H9 (cell line): ENCODE measurements at regions not wholly inside any gene's neighbourhood (a gene's known extent, or its start where the extent isn't known, plus 50 kb on each side); places are given as distances from the start of the nearest gene placed in this dataset.

ENCODE experiments used
- DNase-seq: peaks from one replicate; pipeline ENCODE4 v3.0.0-alpha.2; 2017
- H2AFZ ChIP-seq: one replicate; pipeline ENCODE4 v1.6.1; 2013; ENCODE audit warnings: mild to moderate bottlenecking, low read length, control low read depth, moderate library complexity
- H2AK5ac ChIP-seq: 2 replicates; pipeline ENCODE4 v1.6.1; 2013; ENCODE audit warnings: low read length, control low read depth, mixed read lengths; ENCODE audit not compliant: insufficient read length
- H2BK120ac ChIP-seq: one replicate; pipeline ENCODE4 v1.6.1; 2013; ENCODE audit warnings: low read depth, mild to moderate bottlenecking, low read length, control low read depth, inconsistent platforms; ENCODE audit not compliant: poor library complexity, severe bottlenecking
- H2BK12ac ChIP-seq: 2 replicates; pipeline ENCODE4 v1.6.1; 2013; ENCODE audit warnings: low read length, control low read depth, mixed read lengths, low read depth; ENCODE audit not compliant: insufficient read length
- H2BK15ac ChIP-seq: 2 replicates; pipeline ENCODE4 v1.6.1; 2013; ENCODE audit warnings: low read depth, low read length, control low read depth
- H2BK20ac ChIP-seq: one replicate; pipeline ENCODE4 v1.6.1; 2013; ENCODE audit warnings: low read depth, mild to moderate bottlenecking, low read length, control low read depth, inconsistent platforms; ENCODE audit not compliant: poor library complexity, severe bottlenecking
- H2BK5ac ChIP-seq: 2 replicates; pipeline ENCODE4 v1.6.1; 2013; ENCODE audit warnings: low read length, control low read depth, mixed read lengths; ENCODE audit not compliant: insufficient read length
- H3K14ac ChIP-seq: 2 replicates; pipeline ENCODE4 v1.6.1; 2013; ENCODE audit warnings: low read length, control low read depth; ENCODE audit not compliant: insufficient read depth
- H3K18ac ChIP-seq: 2 replicates; pipeline ENCODE4 v1.6.1; 2013; ENCODE audit warnings: low read depth, mild to moderate bottlenecking, mixed read lengths, low read length, control low read depth; ENCODE audit not compliant: insufficient read length
- H3K23ac ChIP-seq: 2 replicates; pipeline ENCODE4 v1.6.1; 2013; ENCODE audit warnings: low read length, control low read depth, mixed read lengths, low read depth; ENCODE audit not compliant: insufficient read length
- H3K23me2 ChIP-seq: 2 replicates; pipeline ENCODE4 v1.6.1; 2013; ENCODE audit warnings: low read depth, mild to moderate bottlenecking, mixed read lengths, low read length, control low read depth; ENCODE audit not compliant: insufficient read length, poor library complexity, severe bottlenecking
- H3K27ac ChIP-seq: 2 replicates; pipeline ENCODE4 v1.5.1; 2013; ENCODE audit warnings: low read length, control low read depth, mixed read lengths, low read depth; ENCODE audit not compliant: insufficient read length
- H3K27me3 ChIP-seq: 2 replicates; pipeline ENCODE4 v1.6.1; 2013; ENCODE audit warnings: low read length, control low read depth, inconsistent platforms; ENCODE audit not compliant: insufficient read depth
- H3K4ac ChIP-seq: 2 replicates; pipeline ENCODE4 v1.6.1; 2013; ENCODE audit warnings: low read depth, mild to moderate bottlenecking, control low read depth, inconsistent platforms, low read length, moderate library complexity
- H3K4me1 ChIP-seq: 2 replicates; pipeline ENCODE4 v1.6.1; 2013; ENCODE audit warnings: low read length, control low read depth, inconsistent platforms; ENCODE audit not compliant: insufficient read depth
- H3K4me2 ChIP-seq: 2 replicates; pipeline ENCODE4 v1.6.1; 2013; ENCODE audit warnings: low read length, control low read depth, mixed read lengths; ENCODE audit not compliant: insufficient read length, insufficient read depth
- H3K56ac ChIP-seq: 2 replicates; pipeline ENCODE4 v1.6.1; 2013; ENCODE audit warnings: low read depth, mild to moderate bottlenecking, mixed read lengths, low read length, control low read depth; ENCODE audit not compliant: insufficient read length
- H3K79me1 ChIP-seq: 2 replicates; pipeline ENCODE4 v1.6.1; 2013; ENCODE audit warnings: low read depth, mild to moderate bottlenecking, moderate library complexity, low read length, control low read depth, inconsistent platforms; ENCODE audit not compliant: insufficient read depth, poor library complexity, severe bottlenecking
- H3K79me2 ChIP-seq: 2 replicates; pipeline ENCODE4 v1.6.1; 2013; ENCODE audit warnings: low read length, control low read depth, inconsistent platforms; ENCODE audit not compliant: insufficient read depth
- H3K9ac ChIP-seq: 2 replicates; pipeline ENCODE4 v1.6.1; 2013; ENCODE audit warnings: low read length, control low read depth, mixed read lengths; ENCODE audit not compliant: insufficient read length; ENCODE audit errors: extremely low read depth
- H3K9me3 ChIP-seq: one replicate; pipeline ENCODE4 v1.6.1; 2013; ENCODE audit warnings: low read depth, low read length, inconsistent platforms; ENCODE audit not compliant: control insufficient read depth
- H3T11ph ChIP-seq: one replicate; pipeline ENCODE4 v1.6.1; 2013; ENCODE audit warnings: mild to moderate bottlenecking, low read length, control low read depth, inconsistent platforms
- H4K20me1 ChIP-seq: one replicate; pipeline ENCODE4 v1.6.1; 2013; ENCODE audit not compliant: control insufficient read depth, insufficient read length, insufficient read depth
- H4K5ac ChIP-seq: 2 replicates; pipeline ENCODE4 v1.6.1; 2013; ENCODE audit warnings: low read depth, mild to moderate bottlenecking, mixed read lengths, low read length, control low read depth; ENCODE audit not compliant: insufficient read length
- H4K8ac ChIP-seq: replicated peaks from 2 replicates; pipeline ENCODE4 v1.6.1; 2013; ENCODE audit warnings: low read length, control low read depth, mixed read lengths, low read depth; ENCODE audit not compliant: insufficient read length
- H4K91ac ChIP-seq: 2 replicates; pipeline ENCODE4 v1.6.1; 2013; ENCODE audit warnings: low read depth, mild to moderate bottlenecking, moderate library complexity, mixed read lengths, low read length, control low read depth; ENCODE audit not compliant: insufficient read length
- H3K27ac Mint-ChIP-seq, 3 experiments: 2 replicates in 2 of 3; 3 replicates in 1 of 3; pipeline ENCODE4 v1.8.0; 2020 to 2021; ENCODE audit warnings: mixed read lengths in 3 of 3, mild to moderate bottlenecking in 1 of 3, moderate library complexity in 1 of 3
- H3K27me3 Mint-ChIP-seq: 2 replicates; pipeline ENCODE4 v1.8.0; 2021; ENCODE audit warnings: low read depth, mild to moderate bottlenecking, moderate library complexity, mixed read lengths
- H3K36me3 Mint-ChIP-seq, 3 experiments: 2 replicates in 2 of 3; 3 replicates in 1 of 3; pipeline ENCODE4 v1.8.0; 2020 to 2021; ENCODE audit warnings: low read depth in 3 of 3, mixed read lengths in 3 of 3; ENCODE audit not compliant: insufficient read depth in 1 of 3
- H3K4me1 Mint-ChIP-seq, 2 experiments: 2 replicates each; pipeline ENCODE4 v1.8.0; 2020; ENCODE audit warnings: mixed read lengths in 2 of 2
- H3K4me3 Mint-ChIP-seq, 2 experiments: 2 replicates in 1 of 2; 3 replicates in 1 of 2; pipeline ENCODE4 v1.8.0; 2020 to 2021; ENCODE audit warnings: mild to moderate bottlenecking in 2 of 2, mixed read lengths in 2 of 2, moderate library complexity in 1 of 2
- H3K9me3 Mint-ChIP-seq, 2 experiments: 2 replicates in 1 of 2; 3 replicates in 1 of 2; pipeline ENCODE4 v1.8.0; 2020; ENCODE audit warnings: mild to moderate bottlenecking in 2 of 2, mixed read lengths in 2 of 2, moderate library complexity in 1 of 2
- CTCF ChIP-seq: fragments of 200-600 bp; sonication (generic); conservative IDR thresholded peaks from 3 replicates; pipeline ENCODE4 v1.8.0; 2021; ENCODE audit warnings: antibody characterized with exemption, mild to moderate bottlenecking
- WGBS: extraction: QIAGEN DNeasy Blood & Tissue Kit; methylation state at CpG from one replicate; pipeline ENCODE4 v1.1.7; 2013; ENCODE audit warnings: missing lambda C conversion rate, low lambda C conversion rate, mixed read lengths; ENCODE audit not compliant: insufficient read length; ENCODE audit errors: extremely low coverage; 5-methylcytosine and 5-hydroxymethylcytosine counted together

DNA sequence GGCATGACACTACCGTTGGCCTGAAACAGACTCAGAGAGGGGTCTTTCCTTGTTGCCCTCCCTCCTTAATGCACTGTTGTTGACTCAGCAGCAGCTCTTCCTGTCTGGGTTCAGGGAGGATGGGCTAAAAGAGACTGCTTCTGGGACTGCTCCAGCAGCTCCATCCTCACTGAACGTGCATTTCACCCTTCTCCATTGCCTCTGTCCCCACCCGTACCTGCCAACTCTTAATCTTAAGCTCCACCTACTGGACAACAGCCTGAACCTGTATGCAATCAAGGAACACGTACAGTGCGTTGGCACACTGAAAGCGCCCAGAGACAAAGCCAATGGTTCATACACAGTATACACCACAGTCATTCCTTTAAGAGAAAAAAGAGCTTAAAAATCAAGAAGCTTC lies 230.8 kb upstream of the RAB6C start:
- H3K36me3 Mint-ChIP-seq, result peaks cover 2 to 4% (median 2%) of the 10 kb centered on the region in 3 experiments; a peak in 2 of 7 replicates
- H3K79me2 ChIP-seq, result no peaks in the 10 kb centered on the region
- H3T11ph ChIP-seq, result no peak overlapping the region
- peak; percentile 68 for TF ChIP-seq CTCF
- peak; percentile 58 for DNase-seq
- H2BK20ac ChIP-seq, result no peak overlapping the region
- no peak overlapping the region for H3K4ac ChIP-seq
- no peak overlapping the region for H3K4me2 ChIP-seq
- peaks cover 5% of the 10 kb centered on the region for H3K27me3 Mint-ChIP-seq
- no peak overlapping the region for H3K56ac ChIP-seq
- peaks cover 6 to 8% of the 10 kb centered on the region in 2 experiments; a peak in 4 of 5 replicates for H3K9me3 Mint-ChIP-seq
- no peak overlapping the region for H2BK120ac ChIP-seq
- H3K9ac ChIP-seq, result no peak overlapping the region
- no peak overlapping the region for H3K14ac ChIP-seq
- H3K18ac ChIP-seq, result no peak overlapping the region
- H3K23ac ChIP-seq, result no peak overlapping the region
- no peaks in the 10 kb centered on the region for H3K23me2 ChIP-seq
- no peak overlapping the region for H2BK15ac ChIP-seq
- no peaks in the 10 kb centered on the region for H3K27me3 ChIP-seq
- H3K4me3 Mint-ChIP-seq, result no peak overlapping the region
- no peak overlapping the region for H4K91ac ChIP-seq
- H3K9me3 ChIP-seq, result no peaks in the 10 kb centered on the region
- peaks cover 18 to 20% of the 10 kb centered on the region in 2 experiments for H3K4me1 Mint-ChIP-seq
- H4K5ac ChIP-seq, result no peak overlapping the region
- H3K4me1 ChIP-seq, result 0 out of 2 replicates have a peak, but pooled peaks cover 4% of the 10 kb centered on the region
- no peak overlapping the region for H3K27ac ChIP-seq
- no peak overlapping the region for H2BK5ac ChIP-seq
- WGBS, result no CpG with 5 or more reads among the region's 6 CpGs
- H2AK5ac ChIP-seq, result no peak overlapping the region
- no peak overlapping the region for H2BK12ac ChIP-seq
- H3K79me1 ChIP-seq, result no peaks in the 10 kb centered on the region
- H3K27ac Mint-ChIP-seq, result no peak overlapping the region
- no peak overlapping the region for H2AFZ ChIP-seq
- no peaks in the 10 kb centered on the region for H4K20me1 ChIP-seq
- no peak overlapping the region for H4K8ac ChIP-seq
